ENCODE measurements at regions not wholly inside any gene's neighbourhood (a gene's known extent, or its start where the extent isn't known, plus 50 kb on each side); places are given as distances from the start of the nearest gene placed in this dataset.

DNA sequence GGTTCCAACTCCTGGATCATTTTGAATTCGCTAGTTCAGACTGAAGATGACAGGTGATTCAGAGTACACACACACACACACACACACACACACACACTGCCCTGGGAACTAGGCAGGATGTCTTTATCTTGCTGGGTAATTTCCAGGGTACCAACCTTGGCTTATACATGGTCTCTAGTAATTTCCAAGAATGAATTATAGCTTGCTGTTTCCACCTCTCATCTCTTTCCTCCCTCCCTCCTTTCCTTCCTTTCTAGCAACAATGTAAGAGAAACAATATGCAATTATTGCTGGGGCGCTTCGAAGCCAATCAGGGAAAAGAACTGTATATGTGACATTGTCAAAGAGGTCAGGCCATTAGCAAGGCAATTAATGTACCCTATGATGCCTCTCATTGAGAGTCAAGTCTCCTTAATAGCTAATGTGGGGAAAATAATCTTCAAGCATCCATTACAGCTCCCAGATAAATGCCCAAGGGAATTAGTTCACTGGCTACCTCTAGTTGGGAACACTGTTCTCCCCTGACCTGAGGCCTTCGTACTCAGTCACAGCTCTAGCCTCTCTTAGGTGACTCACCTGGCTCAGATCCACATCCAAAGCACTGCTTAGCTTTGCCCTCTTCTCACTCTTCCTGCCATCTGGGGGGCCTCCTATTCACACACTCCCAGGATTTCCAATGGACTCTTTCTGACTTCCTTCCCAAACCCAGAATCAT, 311.5 kb downstream of the PPP1R2C start:
- TF ChIP-seq CTCF (IDR thresholded peaks at IDR 0.05): no peak
- no peaks in the 10 kb centered on the region for H3K27me3 ChIP-seq (replicated peaks; ENCODE audit: insufficient read depth)
- DNase-seq (ENCODE audit: low spot score) (no peak), ATAC-seq (ENCODE audit: insufficient number of reproducible peaks, low FRiP score, low read depth) (no peak)
- H3K27ac ChIP-seq: no peak overlapping the region
- no peaks in the 10 kb centered on the region for H3K9me3 ChIP-seq
- H3K4me3 ChIP-seq: no peak overlapping the region
- no peaks in the 10 kb centered on the region for H3K36me3 ChIP-seq
- H3K4me1 ChIP-seq (ENCODE audit: control insufficient read depth in 1 of 2, low read depth in 2 of 2): no peaks in the 10 kb centered on the region

- H3K4me1 ChIP-seq (ENCODE audit: control insufficient read depth in 1 of 2, low read depth in 2 of 2): no peaks in the 10 kb centered on the region
- DNase-seq (ENCODE audit: low spot score) (no peak), ATAC-seq (ENCODE audit: insufficient number of reproducible peaks, low FRiP score, low read depth) (no peak)
- H3K9me3 ChIP-seq: no peaks in the 10 kb centered on the region
- no peaks in the 10 kb centered on the region for H3K27me3 ChIP-seq (replicated peaks; ENCODE audit: insufficient read depth)
- H3K27ac ChIP-seq: no peak overlapping the region
- H3K36me3 ChIP-seq: no peaks in the 10 kb centered on the region
- H3K4me3 ChIP-seq: no peak overlapping the region
- TF ChIP-seq CTCF (IDR thresholded peaks at IDR 0.05): no peak
These were observed 312.1 kb downstream of the PPP1R2C start for GRCh38 chrX:42465821-42466220.

GRCh38 chrX:42463706-42464490, 314.1 kb downstream of the PPP1R2C start:
- H3K27me3 ChIP-seq (replicated peaks; ENCODE audit: insufficient read depth): no peaks in the 10 kb centered on the region
- no peaks in the 10 kb centered on the region for H3K36me3 ChIP-seq
- no peaks in the 10 kb centered on the region for H3K9me3 ChIP-seq
- H3K4me1 ChIP-seq (ENCODE audit: control insufficient read depth in 1 of 2, low read depth in 2 of 2): no peaks in the 10 kb centered on the region
- H3K27ac ChIP-seq: no peak overlapping the region
- ATAC-seq (ENCODE audit: insufficient number of reproducible peaks, low FRiP score, low read depth): no peak
- no peak overlapping the region for H3K4me3 ChIP-seq
- no peak for DNase-seq (ENCODE audit: low spot score)
- no peak for TF ChIP-seq CTCF (IDR thresholded peaks at IDR 0.05)

- ATAC-seq (ENCODE audit: insufficient number of reproducible peaks, low FRiP score, low read depth): no peak
- Histone ChIP-seq H3K4me3 (no peak overlapping the region), H3K9me3 (no peaks in the 10 kb centered on the region), H3K36me3 (no peaks in the 10 kb centered on the region), H3K27ac (no peak overlapping the region), H3K4me1 (ENCODE audit: control insufficient read depth in 1 of 2, low read depth in 2 of 2) (no peaks in the 10 kb centered on the region), H3K27me3 (replicated peaks; ENCODE audit: insufficient read depth) (no peaks in the 10 kb centered on the region)
- DNase-seq (ENCODE audit: low spot score): no peak
- TF ChIP-seq CTCF (IDR thresholded peaks at IDR 0.05): no peak
These were observed 315.0 kb downstream of the PPP1R2C start for GRCh38 chrX:42462917-42463316.

- no peaks in the 10 kb centered on the region for H3K4me1 ChIP-seq (ENCODE audit: control insufficient read depth in 1 of 2, low read depth in 2 of 2)
- DNase-seq (ENCODE audit: low spot score) (no peak), ATAC-seq (ENCODE audit: insufficient number of reproducible peaks, low FRiP score, low read depth) (no peak)
- no peak overlapping the region for H3K27ac ChIP-seq
- no peak for TF ChIP-seq CTCF (IDR thresholded peaks at IDR 0.05)
- H3K36me3 ChIP-seq: no peaks in the 10 kb centered on the region
- no peaks in the 10 kb centered on the region for H3K9me3 ChIP-seq
- no peaks in the 10 kb centered on the region for H3K27me3 ChIP-seq (replicated peaks; ENCODE audit: insufficient read depth)
- H3K4me3 ChIP-seq: no peak overlapping the region
These were observed 317.3 kb downstream of the PPP1R2C start for GRCh38 chrX:42460706-42461105.
